WERI-Rb-1 (cell line): ENCODE measurements at regions not wholly inside any gene's neighbourhood (a gene's known extent, or its start where the extent isn't known, plus 50 kb on each side); places are given as distances from the start of the nearest gene placed in this dataset.

ENCODE experiments used
- DNase-seq: peaks from one replicate; pipeline ENCODE4 v3.0.0-alpha.2; 2020
- H3K27ac ChIP-seq: fragments of 250-450 bp; sonication (Bioruptor Pico); 2 replicates; pipeline ENCODE4 v1.5.1; 2020; ENCODE audit warnings: mild to moderate bottlenecking, moderate library complexity
- H3K27me3 ChIP-seq: fragments of 250-450 bp; sonication (Bioruptor Pico); 2 replicates; pipeline ENCODE4 v1.5.1; 2021; ENCODE audit warnings: mild to moderate bottlenecking, low read depth, moderate library complexity; ENCODE audit not compliant: insufficient read depth, severe bottlenecking
- H3K36me3 ChIP-seq: fragments of 250-450 bp; sonication (Bioruptor Pico); 2 replicates; pipeline ENCODE4 v1.5.1; 2020; ENCODE audit warnings: mild to moderate bottlenecking, moderate library complexity
- H3K4me3 ChIP-seq: 2 replicates; pipeline ENCODE4 v1.5.1; 2011; ENCODE audit warnings: low read depth, mild to moderate bottlenecking, control low read depth, low read length
- H3K9me3 ChIP-seq: fragments of 250-450 bp; sonication (Bioruptor Pico); 2 replicates; pipeline ENCODE4 v1.5.1; 2021; ENCODE audit warnings: mild to moderate bottlenecking, moderate library complexity; ENCODE audit not compliant: severe bottlenecking
- TF ChIP-seq, protein P1 (sequence below): IDR thresholded peaks from 2 replicates; pipeline ENCODE4 v1.5.1; 2011; ENCODE audit warnings: low read depth, mild to moderate bottlenecking, control low read depth, inconsistent platforms, low read length

DNA sequence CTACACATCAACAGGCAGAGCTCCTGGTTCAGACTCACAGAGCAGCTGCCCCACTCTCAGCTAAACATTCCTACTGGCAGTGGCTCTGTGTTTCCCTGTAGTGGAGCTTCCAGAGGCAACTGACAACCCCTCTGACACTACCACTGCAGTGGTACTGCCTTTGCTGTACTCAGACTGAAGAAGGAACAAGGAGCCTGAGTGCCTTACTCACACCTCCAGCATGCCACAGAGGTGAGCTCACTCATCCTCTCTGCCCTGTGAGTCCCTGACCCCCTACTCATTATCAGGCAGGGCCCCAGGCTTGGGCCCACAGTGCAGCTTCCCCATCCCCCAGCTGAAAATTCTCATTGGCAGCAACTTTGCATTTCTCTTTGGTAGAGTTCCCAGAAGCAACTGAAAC is 240.5 kb upstream of the POF1B start:
- Histone ChIP-seq H3K36me3 (no peaks in the 10 kb centered on the region), H3K9me3 (no peaks in the 10 kb centered on the region), H3K4me3 (no peak overlapping the region), H3K27me3 (peaks cover 29% of the 10 kb centered on the region), H3K27ac (no peak overlapping the region)
- no peak for DNase-seq
- TF ChIP-seq, protein P1, sequence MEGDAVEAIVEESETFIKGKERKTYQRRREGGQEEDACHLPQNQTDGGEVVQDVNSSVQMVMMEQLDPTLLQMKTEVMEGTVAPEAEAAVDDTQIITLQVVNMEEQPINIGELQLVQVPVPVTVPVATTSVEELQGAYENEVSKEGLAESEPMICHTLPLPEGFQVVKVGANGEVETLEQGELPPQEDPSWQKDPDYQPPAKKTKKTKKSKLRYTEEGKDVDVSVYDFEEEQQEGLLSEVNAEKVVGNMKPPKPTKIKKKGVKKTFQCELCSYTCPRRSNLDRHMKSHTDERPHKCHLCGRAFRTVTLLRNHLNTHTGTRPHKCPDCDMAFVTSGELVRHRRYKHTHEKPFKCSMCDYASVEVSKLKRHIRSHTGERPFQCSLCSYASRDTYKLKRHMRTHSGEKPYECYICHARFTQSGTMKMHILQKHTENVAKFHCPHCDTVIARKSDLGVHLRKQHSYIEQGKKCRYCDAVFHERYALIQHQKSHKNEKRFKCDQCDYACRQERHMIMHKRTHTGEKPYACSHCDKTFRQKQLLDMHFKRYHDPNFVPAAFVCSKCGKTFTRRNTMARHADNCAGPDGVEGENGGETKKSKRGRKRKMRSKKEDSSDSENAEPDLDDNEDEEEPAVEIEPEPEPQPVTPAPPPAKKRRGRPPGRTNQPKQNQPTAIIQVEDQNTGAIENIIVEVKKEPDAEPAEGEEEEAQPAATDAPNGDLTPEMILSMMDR = no peak

DNA sequence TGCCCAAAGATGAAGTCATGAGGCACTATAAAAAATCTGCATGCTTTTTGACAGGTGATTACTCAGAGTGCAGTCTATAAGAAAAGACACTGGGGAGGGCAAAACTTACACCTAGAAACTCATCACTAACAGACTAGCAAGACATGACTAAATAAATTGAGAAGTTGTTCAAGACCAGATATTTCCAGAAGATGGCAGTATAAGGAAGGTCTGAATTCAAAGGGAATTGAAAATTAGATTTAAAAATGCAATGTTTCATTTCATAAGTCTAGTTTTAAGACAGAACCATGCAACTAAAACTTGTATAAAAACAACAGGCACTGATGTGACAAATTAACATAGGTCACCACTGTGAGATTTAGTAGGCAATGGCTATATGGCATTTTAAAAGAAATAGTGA is 232.5 kb upstream of the POF1B start:
- DNase-seq = no peak
- Histone ChIP-seq H3K4me3 (no peak overlapping the region), H3K36me3 (no peaks in the 10 kb centered on the region), H3K27me3 (peaks cover 16% of the 10 kb centered on the region), H3K9me3 (no peaks in the 10 kb centered on the region), H3K27ac (no peak overlapping the region)
- TF ChIP-seq, protein P1 = no peak

GRCh38 chrX:85592980-85593379 is 213.5 kb upstream of the POF1B start:
- Histone ChIP-seq H3K36me3 (no peaks in the 10 kb centered on the region), H3K27ac (no peak overlapping the region), H3K9me3 (no peaks in the 10 kb centered on the region), H3K27me3 (peaks cover 25% of the 10 kb centered on the region), H3K4me3 (no peak overlapping the region)
- no peak for DNase-seq
- TF ChIP-seq, protein P1 = no peak

- TF ChIP-seq, protein P1 = no peak
- H3K4me3 ChIP-seq = no peak overlapping the region
- H3K27ac ChIP-seq = no peak overlapping the region
- H3K36me3 ChIP-seq = no peaks in the 10 kb centered on the region
- no peak for DNase-seq
- H3K9me3 ChIP-seq = no peaks in the 10 kb centered on the region
- peaks cover 25% of the 10 kb centered on the region for H3K27me3 ChIP-seq
These were observed 212.1 kb upstream of the POF1B start for GRCh38 chrX:85591536-85591935.

GRCh38 chrX:85590638-85591037 is 211.2 kb upstream of the POF1B start:
- H3K4me3 ChIP-seq = no peak overlapping the region
- H3K9me3 ChIP-seq = no peaks in the 10 kb centered on the region
- TF ChIP-seq, protein P1 = no peak
- H3K27me3 ChIP-seq = peaks cover 22% of the 10 kb centered on the region
- H3K36me3 ChIP-seq = no peaks in the 10 kb centered on the region
- no peak for DNase-seq
- H3K27ac ChIP-seq = no peak overlapping the region

DNA sequence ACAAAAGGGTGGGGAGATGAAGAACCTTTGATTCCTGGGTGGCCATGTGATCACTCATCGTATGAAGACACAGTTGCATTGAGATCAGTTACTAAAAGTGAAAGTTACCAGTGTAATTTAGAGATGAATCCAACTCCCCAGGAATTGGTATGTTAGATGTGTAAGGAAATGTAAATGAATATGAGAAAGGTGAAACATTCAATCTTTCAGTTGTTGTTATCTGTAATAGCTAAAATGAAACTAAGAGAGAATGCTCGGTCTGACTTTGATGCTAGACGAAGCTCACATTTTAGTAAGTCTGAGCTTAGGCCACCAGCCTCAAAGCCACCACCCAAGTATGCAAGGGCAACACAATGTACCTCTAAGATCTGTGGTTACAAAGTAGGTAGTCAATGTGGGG is 194.3 kb upstream of the POF1B start:
- no peak overlapping the region for H3K27ac ChIP-seq
- H3K36me3 ChIP-seq = no peaks in the 10 kb centered on the region
- TF ChIP-seq, protein P1 = no peak
- no peak overlapping the region for H3K4me3 ChIP-seq
- no peak for DNase-seq
- no peaks in the 10 kb centered on the region for H3K9me3 ChIP-seq
- H3K27me3 ChIP-seq = peaks cover 19% of the 10 kb centered on the region
